H1 (cell line): ENCODE measurements at regions not wholly inside any gene's neighbourhood (a gene's known extent, or its start where the extent isn't known, plus 50 kb on each side); places are given as distances from the start of the nearest gene placed in this dataset.
A peak's percentile ranks its signal among the peaks of the same experiment; 100 is the strongest.

Source experiments
- CTCF ChIA-PET: fragments of 300-600 bp; sonication (Branson Sonifier 250); formaldehyde crosslinking; loops from one replicate; lab custom pipeline; 2021; ENCODE audit not compliant: partially characterized antibody; lab: Charles Lee
- POLR2A ChIA-PET: fragments of 300-600 bp; sonication (Branson Sonifier 250); formaldehyde crosslinking; loops from one replicate; lab custom pipeline; 2021; ENCODE audit warnings: inconsistent platforms; ENCODE audit not compliant: partially characterized antibody; lab: Charles Lee
- DNase-seq, 2 experiments: peaks; one replicate each; pipeline versions ENCODE4 v3.0.0 to v3.0.0-alpha.2; 2010 to 2022; ENCODE audit warnings: low spot score in 2 of 2, low read depth in 1 of 2, mixed read lengths in 1 of 2
- FAIRE-seq: peaks from 2 replicates; lab custom pipeline; 2011; peaks lifted over from hg19 to GRCh38; lab: Jason Lieb, UNC
- H2AFZ ChIP-seq: 2 replicates; pipeline ENCODE4 v1.8.1; 2012; ENCODE audit warnings: low read length, inconsistent platforms
- H2AK5ac ChIP-seq: 2 replicates; pipeline ENCODE4 v1.6.1; 2013; ENCODE audit warnings: low read depth, low read length
- H2BK120ac ChIP-seq: replicated peaks from 2 replicates; pipeline ENCODE3; 2013; ENCODE audit warnings: low read depth, low read length, inconsistent platforms
- H2BK12ac ChIP-seq: 2 replicates; pipeline ENCODE4 v1.6.1; 2013; ENCODE audit warnings: low read depth, low read length
- H2BK15ac ChIP-seq: 2 replicates; pipeline ENCODE4 v1.6.1; 2013; ENCODE audit warnings: low read length
- H2BK20ac ChIP-seq: 2 replicates; pipeline ENCODE4 v1.6.1; 2013; ENCODE audit warnings: low read length
- H2BK5ac ChIP-seq: 2 replicates; pipeline ENCODE4 v1.6.1; 2013; ENCODE audit warnings: low read depth, low read length
- H3K14ac ChIP-seq: 2 replicates; pipeline ENCODE4 v1.6.1; 2013; ENCODE audit warnings: inconsistent platforms; ENCODE audit not compliant: insufficient read length
- H3K18ac ChIP-seq: 2 replicates; pipeline ENCODE4 v1.6.1; 2013; ENCODE audit warnings: low read length; ENCODE audit errors: extremely low read depth
- H3K23ac ChIP-seq: 2 replicates; pipeline ENCODE4 v1.6.1; 2013; ENCODE audit warnings: inconsistent platforms; ENCODE audit not compliant: insufficient read length
- H3K23me2 ChIP-seq: 2 replicates; pipeline ENCODE4 v1.6.1; 2013; ENCODE audit warnings: low read depth, low read length
- H3K27ac ChIP-seq: 2 replicates; pipeline ENCODE4 v1.6.1; 2011; ENCODE audit warnings: low read depth, low read length, inconsistent platforms
- H3K27me3 ChIP-seq, 4 experiments: replicated peaks in 1 of 4; 1 replicate in 1 of 4; 2 replicates in 3 of 4; pipeline versions ENCODE4 v1.6.1 to v1.8.1; 2011 to 2013; ENCODE audit warnings: low read length in 3 of 4, mild to moderate bottlenecking in 3 of 4, inconsistent platforms in 2 of 4, mixed read lengths in 2 of 4, moderate library complexity in 1 of 4; ENCODE audit not compliant: control insufficient read depth in 3 of 4, insufficient read depth in 3 of 4; ENCODE audit errors: extremely low read depth in 1 of 4
- H3K36me3 ChIP-seq, 4 experiments: 2 replicates each; pipeline versions ENCODE4 v1.6.1 to v1.8.1; 2011 to 2013; ENCODE audit warnings: mild to moderate bottlenecking in 4 of 4, low read length in 3 of 4, moderate library complexity in 2 of 4, control low read depth in 1 of 4, inconsistent platforms in 1 of 4; ENCODE audit not compliant: insufficient read depth in 4 of 4, control insufficient read depth in 2 of 4
- H3K4ac ChIP-seq: replicated peaks from 2 replicates; pipeline ENCODE3; 2013; ENCODE audit warnings: low read length, low read depth, mixed read lengths, inconsistent platforms; ENCODE audit not compliant: insufficient read length
- H3K4me1 ChIP-seq, 4 experiments: replicated peaks in 1 of 4; 1 replicate in 1 of 4; 2 replicates in 3 of 4; pipeline versions ENCODE4 v1.6.1 to v1.8.1; 2011 to 2013; ENCODE audit warnings: low read length in 3 of 4, inconsistent platforms in 2 of 4, mixed read lengths in 1 of 4; ENCODE audit not compliant: insufficient read depth in 4 of 4, control insufficient read depth in 3 of 4
- H3K4me2 ChIP-seq, 2 experiments: 2 replicates each; pipeline versions ENCODE4 v1.6.1 to v1.8.1; 2011 to 2013; ENCODE audit warnings: low read depth in 2 of 2, low read length in 2 of 2, control low read depth in 1 of 2, inconsistent platforms in 1 of 2, mild to moderate bottlenecking in 1 of 2; ENCODE audit not compliant: insufficient read depth in 1 of 2
- H3K4me3 ChIP-seq, 4 experiments: fragments of 200-600, 300-600 bp in 1 of 4; sonication (generic), shearing (Covaris generic), sonication (Bioruptor Twin) in 1 of 4; 2 replicates each; pipeline versions ENCODE4 v1.5.1 to v1.8.1; 2011 to 2016; ENCODE audit warnings: low read length in 4 of 4, low read depth in 3 of 4, control low read depth in 2 of 4, inconsistent platforms in 2 of 4, mild to moderate bottlenecking in 2 of 4, mixed read lengths in 1 of 4, moderate library complexity in 1 of 4; ENCODE audit not compliant: insufficient read depth in 2 of 4; ENCODE audit errors: extremely low read depth in 1 of 4
- H3K56ac ChIP-seq: replicated peaks from 2 replicates; pipeline ENCODE3; 2013; ENCODE audit warnings: low read depth, mild to moderate bottlenecking, mixed read lengths, low read length, inconsistent platforms; ENCODE audit not compliant: insufficient read length
- H3K79me1 ChIP-seq: 2 replicates; pipeline ENCODE4 v1.6.1; 2013; ENCODE audit warnings: low read depth, low read length, control low read depth
- H3K79me2 ChIP-seq, 2 experiments: 2 replicates each; pipeline versions ENCODE4 v1.6.1 to v1.8.1; 2012 to 2013; ENCODE audit warnings: low read length in 2 of 2, mild to moderate bottlenecking in 2 of 2, inconsistent platforms in 1 of 2; ENCODE audit not compliant: insufficient read depth in 2 of 2, control insufficient read depth in 1 of 2
- H3K9ac ChIP-seq, 4 experiments: replicated peaks in 1 of 4; 1 replicate in 1 of 4; 2 replicates in 3 of 4; pipeline versions ENCODE4 v1.6.1 to v1.8.1; 2011 to 2013; ENCODE audit warnings: low read depth in 3 of 4, low read length in 3 of 4, control low read depth in 2 of 4, mild to moderate bottlenecking in 2 of 4, moderate library complexity in 2 of 4, inconsistent platforms in 1 of 4; ENCODE audit errors: extremely low read depth in 1 of 4
- H3K9me3 ChIP-seq, 2 experiments: 2 replicates each; pipeline versions ENCODE4 v1.6.1 to v1.8.1; 2012 to 2013; ENCODE audit warnings: mild to moderate bottlenecking in 2 of 2, moderate library complexity in 2 of 2, control low read depth in 1 of 2, inconsistent platforms in 1 of 2, low read depth in 1 of 2, low read length in 1 of 2, mixed read lengths in 1 of 2; ENCODE audit not compliant: insufficient read depth in 2 of 2
- H4K20me1 ChIP-seq, 2 experiments: replicated peaks in 1 of 2; 2 replicates each; pipeline versions ENCODE3 to v1.8.1; 2011 to 2013; ENCODE audit warnings: inconsistent platforms in 2 of 2, low read length in 2 of 2, mild to moderate bottlenecking in 1 of 2; ENCODE audit not compliant: insufficient read depth in 2 of 2, control insufficient read depth in 1 of 2
- H4K5ac ChIP-seq: 2 replicates; pipeline ENCODE4 v1.6.1; 2013; ENCODE audit warnings: low read length, low read depth, mixed read lengths, inconsistent platforms; ENCODE audit not compliant: insufficient read length
- H4K8ac ChIP-seq: 2 replicates; pipeline ENCODE4 v1.8.0; 2013; ENCODE audit warnings: mild to moderate bottlenecking, moderate library complexity, low read length, inconsistent platforms; ENCODE audit not compliant: insufficient read depth; ENCODE audit errors: extremely low read depth
- H4K91ac ChIP-seq: replicated peaks from 2 replicates; pipeline ENCODE3; 2013; ENCODE audit warnings: low read length, mixed read lengths, inconsistent platforms; ENCODE audit not compliant: insufficient read length
- ATF2 ChIP-seq: IDR thresholded peaks from 2 replicates; pipeline ENCODE4 v1.6.1; 2012; ENCODE audit warnings: low read length, inconsistent platforms
- BACH1 ChIP-seq: IDR thresholded peaks from 2 replicates; pipeline ENCODE4 v1.6.1; 2012; ENCODE audit warnings: low read length, improper control_type of control experiment
- BCL11A ChIP-seq, 2 experiments: IDR thresholded peaks; one replicate each; pipeline ENCODE4 v1.6.1; 2011; ENCODE audit warnings: low read depth in 2 of 2, low read length in 2 of 2, mild to moderate bottlenecking in 2 of 2
- EGR1 ChIP-seq: IDR thresholded peaks from 2 replicates; pipeline ENCODE4 v1.6.1; 2011; ENCODE audit warnings: low read depth, low read length, borderline replicate concordance
- HDAC2 ChIP-seq, 2 experiments: fragments of 300-600 bp in 1 of 2; sonication (generic) in 1 of 2; IDR thresholded peaks; 2 replicates each; pipeline ENCODE4 v1.6.1; 2011 to 2012; ENCODE audit warnings: low read depth in 2 of 2, low read length in 2 of 2, mild to moderate bottlenecking in 2 of 2, moderate library complexity in 2 of 2, borderline replicate concordance in 1 of 2, inconsistent platforms in 1 of 2
- KDM1A ChIP-seq: fragments of 200-600, 300-600 bp; sonication (generic); IDR thresholded peaks from 2 replicates; pipeline ENCODE4 v1.7.1; 2016; ENCODE audit warnings: mild to moderate bottlenecking, low read length, borderline replicate concordance
- KDM4A ChIP-seq: IDR thresholded peaks from one replicate; pipeline ENCODE4 v1.7.1; 2012; ENCODE audit warnings: low read depth, mild to moderate bottlenecking, moderate library complexity, low read length, inconsistent platforms; ENCODE audit not compliant: severe bottlenecking
- PHF8 ChIP-seq: fragments of 200-600 bp; sonication (generic); conservative IDR thresholded peaks from 2 replicates; pipeline ENCODE4 v1.7.1; 2012; ENCODE audit warnings: low read depth, mild to moderate bottlenecking, inconsistent platforms, low read length, moderate library complexity
- TAF7 ChIP-seq: optimal IDR thresholded peaks from 2 replicates; pipeline ENCODE3; 2011; ENCODE audit warnings: low read depth, mild to moderate bottlenecking, inconsistent platforms, low read length, moderate library complexity, borderline replicate concordance
- YY1 ChIP-seq: IDR thresholded peaks from 2 replicates; pipeline ENCODE4 v1.6.1; 2011; ENCODE audit warnings: low read depth, mild to moderate bottlenecking, low read length
- WGBS, 2 experiments: shearing (Covaris generic) in 1 of 2; methylation state at CpG; one replicate each; pipeline versions ENCODE4 v1.1.6 to v1.1.7; 2013 to 2015; ENCODE audit warnings: low lambda C conversion rate in 2 of 2, mixed read lengths in 2 of 2, inconsistent platforms in 1 of 2, low coverage in 1 of 2, missing lambda C conversion rate in 1 of 2; ENCODE audit not compliant: insufficient replicate concordance in 2 of 2, insufficient coverage in 1 of 2, insufficient read length in 1 of 2; ENCODE audit errors: extremely low coverage in 1 of 2, missing lambda C conversion rate in 1 of 2; 5-methylcytosine and 5-hydroxymethylcytosine counted together

GRCh38 chrX:40167850-40168479 is 70.2 kb upstream of the BCOR start:
- 0% methylated on average over 15 of the region's 46 CpGs; no CpG with 5 or more reads in 1 of the 2 experiments for WGBS, 2 experiments
- Histone ChIP-seq H3K4ac (peak overlapping the region; percentile 32), H3K9me3 (no peaks in the 10 kb centered on the region), H3K4me2 (peak overlapping the region; percentile 64 to 84), H3K14ac (no peak overlapping the region), H3K9ac (peak overlapping the region; percentile 45 to 78 (median 70)), H2AK5ac (peak overlapping the region; percentile 65), H4K5ac (peak overlapping the region; percentile 90), H3K27me3 (peaks cover 0 to 5% (median 0%) of the 10 kb centered on the region in 4 experiments; a peak in 4 of 7 replicates), H2BK120ac (peak overlapping the region; percentile 83), H3K27ac (peak overlapping the region; percentile 79; the same call in 1 of the 2 replicates), H2BK15ac (no peak overlapping the region), H3K23ac (no peak overlapping the region), H2BK12ac (peak overlapping the region; percentile 60; the same call in 1 of the 2 replicates), H2AFZ (no peak overlapping the region), H3K36me3 (no peaks in the 10 kb centered on the region), H2BK20ac (no peak overlapping the region), H4K8ac (peak overlapping the region; percentile 96), H3K4me3 (peak overlapping the region; percentile 17 to 59 (median 34)), H3K18ac (peak overlapping the region; percentile 83; the same call in 1 of the 2 replicates), H3K79me1 (no peaks in the 10 kb centered on the region), H3K56ac (peak overlapping the region; percentile 82), H4K20me1 (no peaks in the 10 kb centered on the region), H3K23me2 (peaks cover 4% of the 10 kb centered on the region; the same call in 1 of the 2 replicates), H2BK5ac (peak overlapping the region; percentile 95; the same call in 1 of the 2 replicates), H4K91ac (peak overlapping the region; percentile 97), H3K4me1 (peaks cover 3 to 30% (median 23%) of the 10 kb centered on the region in 4 experiments), H3K79me2 (peaks cover 0 to 26% of the 10 kb centered on the region in 2 experiments; a peak in 2 of 4 replicates)
- ChIA-PET POLR2A (interaction anchor here (0.8 to 7.0 kb wide), 15 partner anchors 9 to 351 kb away, joined by 3 to 129 read pairs (median 10); partner anchors contain the start of gene BCOR), CTCF (interaction anchor here (0.9 to 1.4 kb wide), 3 partner anchors 11 to 76 kb away, joined by 3 to 5 read pairs (median 4); no protein-coding TSS in a partner anchor)
- no peak for FAIRE-seq
- peak in 1 of 2 experiments; percentile 60 for DNase-seq
- TF ChIP-seq KDM4A (no peak), YY1 (no peak), EGR1 (no peak), PHF8 (no peak), ATF2 (no peak), BACH1 (peak; percentile 25; the same call in 1 of the 2 replicates), KDM1A (no peak), HDAC2 (IDR thresholded peaks at IDR 0.05; ENCODE audit: borderline replicate concordance in 1 of 2, low read depth in 2 of 2, low read length in 2 of 2) (0 out of 4 replicates have a peak, but pooled peaks of 1 of the 2 experiments have one; percentile 30), BCL11A (IDR thresholded peaks at IDR 0.05; ENCODE audit: low read depth in 2 of 2, low read length in 2 of 2) (no peak), TAF7 (peak; percentile 47)
